Lower lobe of right lung (tissue), 2 donors: ENCODE measurements at regions not wholly inside any gene's neighbourhood (a gene's known extent, or its start where the extent isn't known, plus 50 kb on each side); places are given as distances from the start of the nearest gene placed in this dataset.

ENCODE experiments used
- ATAC-seq, 2 donors: fragments of 200-7000 bp; cut with Tn5 transposase; one replicate each; pipeline ENCODE4 v1.9.1; 2020 to 2022; ENCODE audit warnings: mild to moderate bottlenecking in 2 of 2, moderate library complexity in 2 of 2
- DNase-seq: peaks from one replicate; pipeline ENCODE4 v3.0.0-alpha.2; 2020
- H3K27ac ChIP-seq: fragments of 200-600 bp; one replicate; pipeline ENCODE4 v1.8.0; 2022
- H3K27me3 ChIP-seq: fragments of 200-600 bp; one replicate; pipeline ENCODE4 v1.8.0; 2022; ENCODE audit warnings: low read depth
- H3K36me3 ChIP-seq: fragments of 200-600 bp; one replicate; pipeline ENCODE4 v1.8.0; 2022; ENCODE audit warnings: mild to moderate bottlenecking
- H3K4me1 ChIP-seq: fragments of 200-600 bp; one replicate; pipeline ENCODE4 v1.8.0; 2022
- H3K4me3 ChIP-seq: fragments of 200-600 bp; one replicate; pipeline ENCODE4 v1.8.0; 2022; ENCODE audit warnings: mild to moderate bottlenecking
- H3K9me3 ChIP-seq: fragments of 200-600 bp; one replicate; pipeline ENCODE4 v1.8.0; 2022
- CTCF ChIP-seq: fragments of 200-600 bp; IDR thresholded peaks from one replicate; pipeline ENCODE4 v1.8.0; 2022; ENCODE audit warnings: antibody characterized with exemption, mild to moderate bottlenecking
- intact Hi-C: fragments of 100-400 bp; cut with DNase I; formaldehyde crosslinking; loops from one replicate; pipeline ENCODE4 v1.11.0; 2022
- donor health status: DM: no; HTN: yes; CAD: no; lungs with severe emphysema.

GRCh38 chr2:42920446-42921146 is 128.2 kb upstream of the HAAO start:
- Histone ChIP-seq H3K27ac (no peak overlapping the region), H3K4me1 (peaks cover 53% of the 10 kb centered on the region), H3K4me3 (no peak overlapping the region), H3K9me3 (no peaks in the 10 kb centered on the region), H3K36me3 (no peaks in the 10 kb centered on the region), H3K27me3 (peaks cover 3% of the 10 kb centered on the region)
- DNase-seq: no peak
- ATAC-seq: no peak
- TF ChIP-seq CTCF: no peak
- intact Hi-C loops: no loop called here

GRCh38 chr2:42918671-42919318 is 126.4 kb upstream of the HAAO start:
- Histone ChIP-seq H3K27me3 (peaks cover 3% of the 10 kb centered on the region), H3K36me3 (no peaks in the 10 kb centered on the region), H3K4me3 (no peak overlapping the region), H3K9me3 (no peaks in the 10 kb centered on the region), H3K4me1 (peaks cover 39% of the 10 kb centered on the region), H3K27ac (no peak overlapping the region)
- ATAC-seq (no peak), DNase-seq (no peak)
- TF ChIP-seq CTCF: no peak
- intact Hi-C loops: no loop called here

GRCh38 chr2:42918041-42918440 is 125.7 kb upstream of the HAAO start:
- no peak for ATAC-seq

GRCh38 chr2:42917425-42917927 is 125.1 kb upstream of the HAAO start:
- intact Hi-C loops: no loop called here
- Histone ChIP-seq H3K27ac (peak overlapping the region; percentile 64), H3K27me3 (peaks cover 3% of the 10 kb centered on the region), H3K4me1 (peaks cover 34% of the 10 kb centered on the region), H3K9me3 (no peaks in the 10 kb centered on the region), H3K36me3 (no peaks in the 10 kb centered on the region), H3K4me3 (peak overlapping the region; percentile 7)
- no peak for TF ChIP-seq CTCF
- ATAC-seq (peak; percentile 60 to 65), DNase-seq (no peak)

More at GRCh38 chr2:42918041-42918440, 125.7 kb upstream of the HAAO start:
- no peak for TF ChIP-seq CTCF
- Histone ChIP-seq H3K4me3 (no peak overlapping the region), H3K27me3 (peaks cover 3% of the 10 kb centered on the region), H3K9me3 (no peaks in the 10 kb centered on the region), H3K27ac (peak overlapping the region; percentile 64), H3K4me1 (peaks cover 39% of the 10 kb centered on the region), H3K36me3 (no peaks in the 10 kb centered on the region)
- intact Hi-C loops: no loop called here
- DNase-seq: no peak

- Histone ChIP-seq H3K36me3 (no peaks in the 10 kb centered on the region), H3K27me3 (peaks cover 3% of the 10 kb centered on the region), H3K27ac (no peak overlapping the region), H3K4me3 (no peak overlapping the region), H3K9me3 (no peaks in the 10 kb centered on the region), H3K4me1 (peaks cover 31% of the 10 kb centered on the region)
- no peak for TF ChIP-seq CTCF
- DNase-seq: no peak
- ATAC-seq: no peak
- intact Hi-C loops: no loop called here
These were observed 123.9 kb upstream of the HAAO start for GRCh38 chr2:42916324-42916723.
